ENCODE measurements at regions not wholly inside any gene's neighbourhood (a gene's known extent, or its start where the extent isn't known, plus 50 kb on each side); places are given as distances from the start of the nearest gene placed in this dataset.

DNA sequence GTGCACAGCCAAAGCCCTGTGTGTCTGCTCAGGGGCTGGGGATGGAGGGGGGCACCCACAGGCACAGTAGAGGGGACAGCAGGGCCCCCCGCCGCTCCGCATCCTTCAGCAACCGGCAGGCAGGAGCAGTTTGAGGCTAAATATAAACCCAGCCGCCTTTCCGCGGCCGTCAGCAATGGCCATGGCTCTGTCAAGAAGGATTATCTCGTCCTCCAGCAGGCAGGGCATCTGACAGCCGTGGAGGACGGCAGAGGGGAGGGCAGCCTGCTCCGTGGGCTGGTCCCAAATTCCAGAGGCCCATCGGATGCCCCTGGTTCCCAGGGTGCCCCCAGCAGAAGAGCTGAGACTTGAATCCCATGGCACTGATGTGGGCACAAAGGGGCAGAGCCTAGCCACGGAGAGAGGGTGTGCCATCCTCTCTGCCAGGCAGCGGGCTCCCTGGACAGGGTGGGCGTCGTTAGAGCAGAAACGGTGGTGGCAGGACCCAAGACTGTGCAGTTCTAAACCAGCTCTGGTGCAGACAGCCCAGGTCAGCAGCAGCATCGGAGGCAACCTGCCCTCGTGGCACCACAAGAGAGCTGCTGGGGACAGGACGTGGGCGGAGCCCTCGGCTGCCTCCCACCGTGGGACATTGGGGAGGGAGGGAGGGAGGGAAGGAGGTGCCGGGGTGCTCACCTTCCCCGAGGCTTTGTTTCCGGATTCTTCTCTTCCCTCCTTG, 198.8 kb upstream of the CIBAR2 start:
- TF ChIP-seq POLR2AphosphoS5 (IDR thresholded peaks at IDR 0.05) = no peak
- TF ChIP-seq, protein P1, sequence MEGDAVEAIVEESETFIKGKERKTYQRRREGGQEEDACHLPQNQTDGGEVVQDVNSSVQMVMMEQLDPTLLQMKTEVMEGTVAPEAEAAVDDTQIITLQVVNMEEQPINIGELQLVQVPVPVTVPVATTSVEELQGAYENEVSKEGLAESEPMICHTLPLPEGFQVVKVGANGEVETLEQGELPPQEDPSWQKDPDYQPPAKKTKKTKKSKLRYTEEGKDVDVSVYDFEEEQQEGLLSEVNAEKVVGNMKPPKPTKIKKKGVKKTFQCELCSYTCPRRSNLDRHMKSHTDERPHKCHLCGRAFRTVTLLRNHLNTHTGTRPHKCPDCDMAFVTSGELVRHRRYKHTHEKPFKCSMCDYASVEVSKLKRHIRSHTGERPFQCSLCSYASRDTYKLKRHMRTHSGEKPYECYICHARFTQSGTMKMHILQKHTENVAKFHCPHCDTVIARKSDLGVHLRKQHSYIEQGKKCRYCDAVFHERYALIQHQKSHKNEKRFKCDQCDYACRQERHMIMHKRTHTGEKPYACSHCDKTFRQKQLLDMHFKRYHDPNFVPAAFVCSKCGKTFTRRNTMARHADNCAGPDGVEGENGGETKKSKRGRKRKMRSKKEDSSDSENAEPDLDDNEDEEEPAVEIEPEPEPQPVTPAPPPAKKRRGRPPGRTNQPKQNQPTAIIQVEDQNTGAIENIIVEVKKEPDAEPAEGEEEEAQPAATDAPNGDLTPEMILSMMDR (IDR thresholded peaks at IDR 0.05) = no peak
- no peak for TF ChIP-seq POLR2A (IDR thresholded peaks at IDR 0.05)
- no peak for TF ChIP-seq EP300 (IDR thresholded peaks at IDR 0.05)
